Mammary epithelial cell (primary cell): ENCODE measurements at regions not wholly inside any gene's neighbourhood (a gene's known extent, or its start where the extent isn't known, plus 50 kb on each side); places are given as distances from the start of the nearest gene placed in this dataset.

ENCODE experiments used
- EZH2 ChIP-seq: IDR thresholded peaks from 2 replicates; pipeline ENCODE4 v1.6.1; 2012; ENCODE audit warnings: low read length, inconsistent platforms, borderline replicate concordance
- TF ChIP-seq, protein P1 (sequence below), 2 donors: IDR thresholded peaks in 1 of 2; conservative IDR thresholded peaks in 1 of 2; 2 replicates each; pipeline ENCODE4 v1.5.1; 2011 to 2012; ENCODE audit warnings: inconsistent platforms in 2 of 2, low read length in 2 of 2, mild to moderate bottlenecking in 2 of 2, control low read depth in 1 of 2, low read depth in 1 of 2; ENCODE audit not compliant: insufficient read depth in 1 of 2; ENCODE audit errors: extremely low read depth in 1 of 2

DNA sequence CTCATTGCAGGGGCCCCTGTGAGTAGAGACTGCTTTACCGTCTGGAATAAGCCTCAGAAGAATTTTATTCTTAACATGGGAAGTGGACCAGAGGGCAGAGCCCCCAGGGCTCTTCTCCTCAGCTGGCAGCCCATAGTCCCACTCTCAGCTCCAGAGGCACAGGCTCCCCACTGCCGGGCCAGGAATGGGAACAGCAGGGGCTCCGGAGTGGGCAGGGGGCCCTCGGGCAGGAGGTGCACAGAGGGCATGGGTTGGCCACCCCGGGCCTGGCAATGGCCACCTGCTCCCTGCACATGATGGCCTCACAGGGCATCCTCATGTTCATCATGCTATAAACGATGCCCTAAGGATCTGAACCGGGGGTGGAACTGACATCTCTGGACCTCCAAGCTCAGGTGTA lies 1469.7 kb downstream of the BRD1 start:
- TF ChIP-seq, protein P1, sequence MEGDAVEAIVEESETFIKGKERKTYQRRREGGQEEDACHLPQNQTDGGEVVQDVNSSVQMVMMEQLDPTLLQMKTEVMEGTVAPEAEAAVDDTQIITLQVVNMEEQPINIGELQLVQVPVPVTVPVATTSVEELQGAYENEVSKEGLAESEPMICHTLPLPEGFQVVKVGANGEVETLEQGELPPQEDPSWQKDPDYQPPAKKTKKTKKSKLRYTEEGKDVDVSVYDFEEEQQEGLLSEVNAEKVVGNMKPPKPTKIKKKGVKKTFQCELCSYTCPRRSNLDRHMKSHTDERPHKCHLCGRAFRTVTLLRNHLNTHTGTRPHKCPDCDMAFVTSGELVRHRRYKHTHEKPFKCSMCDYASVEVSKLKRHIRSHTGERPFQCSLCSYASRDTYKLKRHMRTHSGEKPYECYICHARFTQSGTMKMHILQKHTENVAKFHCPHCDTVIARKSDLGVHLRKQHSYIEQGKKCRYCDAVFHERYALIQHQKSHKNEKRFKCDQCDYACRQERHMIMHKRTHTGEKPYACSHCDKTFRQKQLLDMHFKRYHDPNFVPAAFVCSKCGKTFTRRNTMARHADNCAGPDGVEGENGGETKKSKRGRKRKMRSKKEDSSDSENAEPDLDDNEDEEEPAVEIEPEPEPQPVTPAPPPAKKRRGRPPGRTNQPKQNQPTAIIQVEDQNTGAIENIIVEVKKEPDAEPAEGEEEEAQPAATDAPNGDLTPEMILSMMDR (conservative IDR thresholded peaks at IDR 0.05 in 1 of 2, IDR thresholded peaks at IDR 0.05 in 1 of 2; ENCODE audit: extremely low read depth in 1 of 2, insufficient read depth in 1 of 2, low read depth in 1 of 2, low read length in 2 of 2) = no peak
- TF ChIP-seq EZH2 = no peak
